ENCODE measurements at regions not wholly inside any gene's neighbourhood (a gene's known extent, or its start where the extent isn't known, plus 50 kb on each side); places are given as distances from the start of the nearest gene placed in this dataset.

GRCh38 chr14:82786483-82786880, 1252.8 kb upstream of the SEL1L start:
- under 1% methylated on average over 3 of the region's 3 CpGs for WGBS (ENCODE audit: missing lambda C conversion rate)
- no peak overlapping the region for H3K27ac ChIP-seq
- ChIA-PET CTCF (no interaction called here), POLR2A (no interaction called here)
- no peak overlapping the region for H3K4me3 ChIP-seq
- H3K9me3 ChIP-seq = no peaks in the 10 kb centered on the region
- no peak for FAIRE-seq
- ATAC-seq = no peak
- no peak for DNase-seq (ENCODE audit: low read depth in 1 of 2, low spot score in 1 of 2)
- no peaks in the 10 kb centered on the region for H3K4me1 ChIP-seq
- no peak for TF ChIP-seq HEYL (CRISPR knock-in tag; IDR thresholded peaks at IDR 0.05)
- no peak for TF ChIP-seq MAFK (IDR thresholded peaks at IDR 0.05; ENCODE audit: partially characterized antibody)
- no peak for TF ChIP-seq EHMT2 (IDR thresholded peaks at IDR 0.05; ENCODE audit: low read depth)
- no peak for TF ChIP-seq RCOR1 (IDR thresholded peaks at IDR 0.05; ENCODE audit: low read depth, low read length)
- TF ChIP-seq HMGXB4 (CRISPR knock-in tag; IDR thresholded peaks at IDR 0.05; ENCODE audit: borderline replicate concordance) = no peak
- TF ChIP-seq ESRRA (IDR thresholded peaks at IDR 0.05; ENCODE audit: borderline replicate concordance, low read length) = no peak
- TF ChIP-seq PHF8 (IDR thresholded peaks at IDR 0.05; ENCODE audit: borderline replicate concordance, low read depth) = no peak
- no peak for TF ChIP-seq SMC3 (IDR thresholded peaks at IDR 0.05)
- TF ChIP-seq MAZ (IDR thresholded peaks at IDR 0.05; ENCODE audit: borderline replicate concordance, low read depth, low read length) = no peak
- no peak overlapping the region for H3K4me2 ChIP-seq

- WGBS (ENCODE audit: missing lambda C conversion rate) = 15% methylated on average over 4 of the region's 4 CpGs
- no peaks in the 10 kb centered on the region for H3K9me3 ChIP-seq
- H3K27ac ChIP-seq = no peak overlapping the region
- H3K4me3 ChIP-seq = no peak overlapping the region
- TF ChIP-seq REST (IDR thresholded peaks at IDR 0.05) (no peak), FOSB (CRISPR knock-in tag; IDR thresholded peaks at IDR 0.05) (no peak), SREBF2 (IDR thresholded peaks at IDR 0.05) (no peak), ZFP36 (IDR thresholded peaks at IDR 0.05; ENCODE audit: borderline replicate concordance, partially characterized antibody) (no peak), EHMT2 (IDR thresholded peaks at IDR 0.05; ENCODE audit: low read depth) (no peak), CHD2 (IDR thresholded peaks at IDR 0.05; ENCODE audit: low read length, partially characterized antibody) (no peak)
- no peaks in the 10 kb centered on the region for H3K4me1 ChIP-seq
- POLR2A ChIA-PET = no interaction called here
- FAIRE-seq (no peak), DNase-seq (ENCODE audit: low read depth in 1 of 2, low spot score in 1 of 2) (no peak), ATAC-seq (no peak)
- H3K4me2 ChIP-seq = no peak overlapping the region
- CTCF ChIA-PET = no interaction called here
These were observed 1262.4 kb upstream of the SEL1L start for GRCh38 chr14:82796086-82796485.

GRCh38 chr14:82798276-82798675, 1264.6 kb upstream of the SEL1L start:
- ATAC-seq (no peak), DNase-seq (ENCODE audit: low read depth in 1 of 2, low spot score in 1 of 2) (no peak), FAIRE-seq (no peak)
- no peaks in the 10 kb centered on the region for H3K9me3 ChIP-seq
- no peak for TF ChIP-seq HOXB5 (CRISPR knock-in tag; IDR thresholded peaks at IDR 0.05)
- TF ChIP-seq RFX5 (IDR thresholded peaks at IDR 0.05) = no peak
- TF ChIP-seq ZSCAN20 (CRISPR knock-in tag; IDR thresholded peaks at IDR 0.05) = no peak
- no peak for TF ChIP-seq E2F6 (IDR thresholded peaks at IDR 0.05; ENCODE audit: borderline replicate concordance, low read depth)
- TF ChIP-seq ELK1 (IDR thresholded peaks at IDR 0.05; ENCODE audit: low read depth, low read length) = no peak
- TF ChIP-seq CHD2 (IDR thresholded peaks at IDR 0.05; ENCODE audit: low read length, partially characterized antibody) = no peak
- TF ChIP-seq JUN (IDR thresholded peaks at IDR 0.05) = no peak
- TF ChIP-seq TFCP2L1 (CRISPR knock-in tag; IDR thresholded peaks at IDR 0.05) = no peak
- TF ChIP-seq ZFP36 (IDR thresholded peaks at IDR 0.05; ENCODE audit: borderline replicate concordance, partially characterized antibody) = no peak
- no peak for TF ChIP-seq MYC (IDR thresholded peaks at IDR 0.05; ENCODE audit: borderline replicate concordance, low read length)
- TF ChIP-seq HES2 (IDR thresholded peaks at IDR 0.05) = no peak
- no peak for TF ChIP-seq EP300 (IDR thresholded peaks at IDR 0.05)
- no peak for TF ChIP-seq FOXS1 (CRISPR knock-in tag; IDR thresholded peaks at IDR 0.05)
- no peak for TF ChIP-seq EHF (CRISPR knock-in tag; IDR thresholded peaks at IDR 0.05)
- TF ChIP-seq EHMT2 (IDR thresholded peaks at IDR 0.05; ENCODE audit: low read depth) = no peak
- ChIA-PET CTCF (no interaction called here), POLR2A (no interaction called here)
- no peak overlapping the region for H3K27ac ChIP-seq
- no peaks in the 10 kb centered on the region for H3K4me1 ChIP-seq
- WGBS (ENCODE audit: missing lambda C conversion rate) = 11% methylated on average over 1 of the region's 1 CpG
- H3K4me2 ChIP-seq = no peak overlapping the region
- H3K4me3 ChIP-seq = no peak overlapping the region
